ENCODE measurements at regions not wholly inside any gene's neighbourhood (a gene's known extent, or its start where the extent isn't known, plus 50 kb on each side); places are given as distances from the start of the nearest gene placed in this dataset.

- Mint-ChIP-seq H3K4me1 (no peaks in the 10 kb centered on the region), H3K27me3 (no peaks in the 10 kb centered on the region), H3K9me3 (ENCODE audit: low read depth) (no peaks in the 10 kb centered on the region), H3K27ac (no peak overlapping the region), H3K4me3 (no peak overlapping the region), H3K36me3 (no peaks in the 10 kb centered on the region)
- no peak for DNase-seq
- ATAC-seq: no peak
- CTCF ChIA-PET: no interaction called here
Observed at GRCh38 chr10:64261092-64261491, 739.9 kb downstream of the REEP3 start.

DNA sequence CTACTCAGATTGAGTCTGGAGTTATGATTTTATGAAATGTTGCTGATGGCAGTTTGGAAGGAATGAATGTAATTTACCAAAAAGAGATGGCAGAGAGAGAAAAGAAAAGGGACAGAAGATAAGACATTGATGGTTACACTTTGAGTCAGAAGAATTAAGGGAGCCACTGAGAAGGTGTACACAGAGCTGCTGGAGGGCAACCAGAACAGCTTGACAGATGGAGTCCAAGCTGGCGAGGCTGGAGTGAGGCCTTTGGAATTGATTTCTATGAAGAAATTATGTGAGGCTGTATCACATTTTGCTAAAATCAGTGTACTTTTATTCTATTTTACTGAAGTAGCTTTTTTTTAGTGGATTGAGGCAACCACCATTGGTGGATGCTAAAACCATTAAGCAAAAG is 740.5 kb downstream of the REEP3 start:
- CTCF ChIA-PET: no interaction called here
- ATAC-seq (no peak), DNase-seq (no peak)
- Mint-ChIP-seq H3K27me3 (no peaks in the 10 kb centered on the region), H3K36me3 (no peaks in the 10 kb centered on the region), H3K4me3 (no peak overlapping the region), H3K27ac (no peak overlapping the region), H3K9me3 (ENCODE audit: low read depth) (no peaks in the 10 kb centered on the region), H3K4me1 (no peaks in the 10 kb centered on the region)

GRCh38 chr10:64265961-64266360 is 744.8 kb downstream of the REEP3 start:
- H3K36me3 Mint-ChIP-seq: no peaks in the 10 kb centered on the region
- no peak for DNase-seq
- H3K9me3 Mint-ChIP-seq (ENCODE audit: low read depth): no peaks in the 10 kb centered on the region
- H3K4me1 Mint-ChIP-seq: no peaks in the 10 kb centered on the region
- H3K27ac Mint-ChIP-seq: no peak overlapping the region
- H3K4me3 Mint-ChIP-seq: no peak overlapping the region
- ATAC-seq: no peak
- CTCF ChIA-PET: no interaction called here
- no peaks in the 10 kb centered on the region for H3K27me3 Mint-ChIP-seq

DNA sequence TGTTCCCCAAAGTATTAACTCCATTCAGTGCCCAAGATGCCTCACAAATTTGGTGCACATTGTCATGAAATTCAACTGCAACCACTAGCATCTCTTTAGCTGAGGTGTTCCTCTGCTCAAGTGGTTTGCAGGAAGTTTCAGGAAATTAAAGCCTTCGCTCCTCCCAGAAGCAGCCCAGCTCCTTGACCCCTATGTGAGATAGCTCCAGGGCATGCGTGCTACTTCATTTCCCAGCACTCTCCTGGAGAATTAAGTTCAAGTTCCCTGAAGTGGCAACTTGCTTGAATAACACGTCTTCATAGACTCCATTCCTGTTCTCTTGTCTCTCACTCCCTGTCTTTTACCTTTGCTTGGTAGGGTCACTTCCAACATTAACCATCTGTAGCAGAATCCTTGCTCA is 750.3 kb downstream of the REEP3 start:
- ATAC-seq: no peak
- Mint-ChIP-seq H3K4me3 (no peak overlapping the region), H3K4me1 (no peaks in the 10 kb centered on the region), H3K27ac (no peak overlapping the region), H3K27me3 (no peaks in the 10 kb centered on the region), H3K9me3 (ENCODE audit: low read depth) (no peaks in the 10 kb centered on the region), H3K36me3 (no peaks in the 10 kb centered on the region)
- no peak for DNase-seq
- CTCF ChIA-PET: no interaction called here

DNA sequence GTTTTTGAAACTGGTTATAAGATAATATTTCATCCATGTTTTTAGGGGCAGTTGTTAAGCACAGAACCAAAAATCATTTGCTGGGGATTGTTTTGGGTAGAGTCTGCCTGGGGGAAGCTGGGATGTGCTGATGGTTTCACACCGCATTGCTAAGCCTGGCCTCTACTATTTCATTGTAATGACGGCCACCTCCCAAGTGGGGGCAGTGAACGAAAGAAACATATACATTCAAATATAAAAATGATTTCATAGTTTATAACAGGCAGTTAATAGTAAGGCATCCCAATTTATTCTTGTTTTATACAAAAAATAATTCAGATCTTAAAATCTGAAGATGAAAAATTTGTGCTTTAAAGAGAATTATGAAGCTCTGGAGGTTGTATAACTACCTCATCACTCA is 750.8 kb downstream of the REEP3 start:
- Mint-ChIP-seq H3K9me3 (ENCODE audit: low read depth) (no peaks in the 10 kb centered on the region), H3K36me3 (no peaks in the 10 kb centered on the region), H3K27ac (no peak overlapping the region), H3K4me3 (no peak overlapping the region), H3K4me1 (no peaks in the 10 kb centered on the region), H3K27me3 (no peaks in the 10 kb centered on the region)
- ATAC-seq (no peak), DNase-seq (no peak)
- CTCF ChIA-PET: no interaction called here

DNA sequence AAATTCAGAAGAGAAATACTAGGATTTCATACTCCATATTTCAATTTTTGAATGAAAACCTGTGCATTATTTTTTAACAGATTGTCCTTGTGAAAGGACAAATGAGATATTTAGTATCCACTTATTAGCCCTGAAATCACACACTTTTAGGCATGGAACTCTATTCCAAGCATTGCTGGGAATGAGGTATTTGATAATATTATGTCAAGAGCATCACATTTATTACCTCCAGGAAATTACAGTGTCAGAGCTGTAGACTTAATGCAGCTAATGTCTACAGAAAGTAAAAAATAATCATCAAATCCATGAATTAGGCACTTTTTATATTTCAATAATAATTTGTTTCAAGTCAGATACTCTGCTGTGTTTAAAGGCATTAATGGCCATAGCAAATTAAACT is 753.8 kb downstream of the REEP3 start:
- Mint-ChIP-seq H3K4me3 (no peak overlapping the region), H3K36me3 (no peaks in the 10 kb centered on the region), H3K27ac (no peak overlapping the region), H3K4me1 (no peaks in the 10 kb centered on the region), H3K27me3 (no peaks in the 10 kb centered on the region), H3K9me3 (ENCODE audit: low read depth) (no peaks in the 10 kb centered on the region)
- CTCF ChIA-PET: no interaction called here
- DNase-seq: no peak
- ATAC-seq: no peak

DNA sequence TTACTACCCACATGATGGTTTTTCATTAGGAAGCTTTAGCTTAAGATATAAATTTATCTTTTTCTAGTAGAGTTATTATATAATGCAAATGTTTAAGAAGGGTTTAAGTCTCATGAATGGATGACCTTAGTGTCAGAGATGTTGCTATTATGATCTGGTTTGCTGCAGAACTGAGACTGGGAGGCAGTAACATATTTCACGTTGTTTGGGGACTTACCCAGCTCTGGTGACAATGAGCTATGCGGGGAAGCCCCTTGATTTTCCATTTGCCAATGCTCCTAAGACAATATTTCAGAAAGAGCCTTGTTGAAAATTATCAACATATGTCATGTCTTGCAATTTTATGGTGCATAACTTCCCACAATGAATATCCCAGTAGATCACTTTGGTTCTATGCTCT is 754.6 kb downstream of the REEP3 start:
- Mint-ChIP-seq H3K9me3 (ENCODE audit: low read depth) (no peaks in the 10 kb centered on the region), H3K4me3 (no peak overlapping the region), H3K36me3 (no peaks in the 10 kb centered on the region), H3K27me3 (no peaks in the 10 kb centered on the region), H3K27ac (no peak overlapping the region), H3K4me1 (no peaks in the 10 kb centered on the region)
- CTCF ChIA-PET: no interaction called here
- ATAC-seq (no peak), DNase-seq (no peak)

- H3K4me1 Mint-ChIP-seq: no peaks in the 10 kb centered on the region
- CTCF ChIA-PET: no interaction called here
- ATAC-seq: no peak
- H3K27me3 Mint-ChIP-seq: no peaks in the 10 kb centered on the region
- no peak for DNase-seq
- no peak overlapping the region for H3K4me3 Mint-ChIP-seq
- H3K36me3 Mint-ChIP-seq: no peaks in the 10 kb centered on the region
- no peak overlapping the region for H3K27ac Mint-ChIP-seq
- H3K9me3 Mint-ChIP-seq (ENCODE audit: low read depth): peaks cover 3% of the 10 kb centered on the region
Observed at GRCh38 chr10:64277536-64277935, 756.3 kb downstream of the REEP3 start.

DNA sequence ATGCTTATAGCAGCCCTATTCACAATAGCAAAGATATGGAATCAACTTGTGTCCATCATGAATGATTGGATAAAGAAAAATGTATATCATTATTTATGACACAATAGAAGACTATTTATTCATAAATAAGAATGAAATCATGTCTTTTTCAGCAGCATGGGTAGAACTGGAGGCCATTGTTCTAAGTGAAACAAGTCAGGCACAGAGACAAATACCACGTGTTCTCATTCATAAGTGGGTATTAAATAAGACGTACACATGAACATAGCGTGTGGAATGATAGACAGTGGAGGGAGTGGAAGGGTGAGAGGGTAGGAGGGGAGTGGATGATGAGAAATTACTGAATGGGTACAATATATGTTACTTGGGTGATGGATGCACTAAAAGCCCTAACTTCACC is 762.4 kb downstream of the REEP3 start:
- CTCF ChIA-PET: no interaction called here
- no peak overlapping the region for H3K4me3 Mint-ChIP-seq
- no peak for DNase-seq
- no peaks in the 10 kb centered on the region for H3K4me1 Mint-ChIP-seq
- peaks cover 7% of the 10 kb centered on the region for H3K9me3 Mint-ChIP-seq (ENCODE audit: low read depth)
- no peak overlapping the region for H3K27ac Mint-ChIP-seq
- no peaks in the 10 kb centered on the region for H3K27me3 Mint-ChIP-seq
- no peak for ATAC-seq
- H3K36me3 Mint-ChIP-seq: no peaks in the 10 kb centered on the region

DNA sequence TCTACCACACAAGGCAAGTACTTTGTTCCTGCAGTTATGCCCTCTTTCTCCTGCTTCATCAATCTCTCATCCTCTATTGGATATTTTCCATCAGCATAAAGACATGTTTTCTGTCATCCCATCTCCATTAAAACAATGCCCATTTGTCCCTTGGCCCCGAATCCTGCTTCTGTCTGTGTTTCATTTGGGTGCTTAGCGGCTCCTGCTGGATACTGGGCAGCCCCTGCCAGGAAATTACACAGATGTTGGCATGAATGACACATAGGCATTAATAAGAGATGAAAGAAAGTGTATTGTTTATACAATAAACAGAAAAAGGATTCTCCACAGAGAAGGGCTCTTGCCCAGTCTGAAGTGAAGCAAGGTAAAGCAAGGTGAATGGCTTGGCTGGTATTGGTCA is 765.3 kb downstream of the REEP3 start:
- Mint-ChIP-seq H3K4me3 (no peak overlapping the region), H3K9me3 (ENCODE audit: low read depth) (peaks cover 3% of the 10 kb centered on the region), H3K27me3 (no peaks in the 10 kb centered on the region), H3K4me1 (no peaks in the 10 kb centered on the region), H3K27ac (no peak overlapping the region), H3K36me3 (no peaks in the 10 kb centered on the region)
- ATAC-seq (no peak), DNase-seq (no peak)
- CTCF ChIA-PET: no interaction called here

DNA sequence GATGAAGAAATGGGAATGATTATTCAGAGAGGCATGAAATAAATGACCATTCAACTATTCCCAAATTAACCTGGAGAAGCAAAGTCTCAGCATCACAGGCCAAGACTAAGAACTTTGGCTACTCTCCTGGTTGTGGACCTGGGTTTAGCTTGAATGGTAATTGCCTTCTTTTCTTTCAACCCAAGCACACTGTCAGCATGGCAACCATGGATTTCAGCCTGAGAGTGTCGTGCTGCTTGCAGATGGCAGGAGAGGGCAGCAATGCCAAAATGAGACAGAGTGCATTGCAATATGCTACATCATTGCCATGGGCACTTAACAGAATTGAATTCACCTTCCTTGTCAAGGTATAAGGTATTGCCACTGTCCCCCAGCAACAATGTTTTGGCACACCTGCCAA is 767.2 kb downstream of the REEP3 start:
- no peaks in the 10 kb centered on the region for H3K36me3 Mint-ChIP-seq
- H3K9me3 Mint-ChIP-seq (ENCODE audit: low read depth): peaks cover 3% of the 10 kb centered on the region
- H3K27ac Mint-ChIP-seq: no peak overlapping the region
- H3K4me1 Mint-ChIP-seq: no peaks in the 10 kb centered on the region
- H3K27me3 Mint-ChIP-seq: no peaks in the 10 kb centered on the region
- CTCF ChIA-PET: no interaction called here
- no peak for DNase-seq
- no peak overlapping the region for H3K4me3 Mint-ChIP-seq
- no peak for ATAC-seq

DNA sequence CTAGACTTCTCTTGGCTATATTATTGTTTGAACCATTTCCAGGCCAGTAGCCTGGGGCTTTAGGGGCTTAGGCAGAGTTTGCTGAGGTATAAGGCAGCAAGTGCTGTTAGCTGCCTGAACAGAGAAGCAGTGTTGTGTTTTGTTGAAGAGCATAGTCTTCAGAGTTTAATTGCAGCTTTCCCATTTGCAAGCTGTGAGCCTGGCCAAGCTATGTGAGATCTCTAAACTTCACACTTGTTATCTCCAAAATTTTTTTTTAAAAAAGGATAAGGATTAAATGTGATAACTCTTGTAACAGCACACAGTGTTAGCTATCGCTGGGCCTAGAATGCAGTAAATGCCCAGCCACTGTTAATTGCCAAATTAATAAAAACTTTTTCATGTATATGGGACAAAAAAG is 782.4 kb downstream of the REEP3 start:
- H3K4me1 Mint-ChIP-seq: no peaks in the 10 kb centered on the region

DNA sequence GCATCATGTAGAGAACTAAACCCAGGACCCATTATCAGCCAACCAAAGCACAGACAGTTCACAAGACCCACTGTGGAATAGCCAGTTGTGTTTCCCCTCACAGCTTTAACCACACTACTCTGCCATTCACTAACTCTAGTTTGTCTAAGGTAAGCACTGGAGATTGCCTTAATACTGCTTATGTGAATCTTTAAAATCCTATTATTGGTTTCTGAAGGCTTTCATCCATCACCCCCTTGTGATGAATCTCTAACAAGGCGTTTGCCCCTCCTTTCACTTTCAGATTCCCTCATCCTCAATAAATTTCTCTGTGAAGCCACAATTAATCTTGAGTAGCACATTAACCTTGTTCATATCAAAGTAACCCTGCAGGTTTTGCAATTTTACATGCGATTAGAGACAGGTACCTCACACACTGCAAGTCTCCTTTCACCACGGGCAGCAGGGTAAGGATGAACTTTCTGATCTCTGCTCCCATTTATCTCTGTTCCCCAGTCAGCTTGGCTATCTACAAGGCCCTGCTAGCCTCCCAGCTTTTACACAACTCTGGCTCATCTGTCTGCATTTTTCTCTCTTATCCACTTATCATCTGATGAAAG is 785.6 kb downstream of the REEP3 start:
- no peak overlapping the region for H3K4me3 Mint-ChIP-seq
- peaks cover 3% of the 10 kb centered on the region for H3K9me3 Mint-ChIP-seq (ENCODE audit: low read depth)
- CTCF ChIA-PET: no interaction called here
- DNase-seq: no peak
- no peak overlapping the region for H3K27ac Mint-ChIP-seq
- no peaks in the 10 kb centered on the region for H3K27me3 Mint-ChIP-seq
- ATAC-seq: no peak
- H3K36me3 Mint-ChIP-seq: no peaks in the 10 kb centered on the region
- H3K4me1 Mint-ChIP-seq: no peaks in the 10 kb centered on the region

More for the DNA sequence above, 782.4 kb downstream of the REEP3 start:
- CTCF ChIA-PET: no interaction called here
- Mint-ChIP-seq H3K27me3 (no peaks in the 10 kb centered on the region), H3K27ac (no peak overlapping the region), H3K9me3 (ENCODE audit: low read depth) (peaks cover 3% of the 10 kb centered on the region), H3K4me3 (no peak overlapping the region), H3K36me3 (no peaks in the 10 kb centered on the region)
- DNase-seq (no peak), ATAC-seq (no peak)

GRCh38 chr10:64312876-64313275 is 791.7 kb downstream of the REEP3 start:
- ATAC-seq: no peak
- no peak for DNase-seq
- Mint-ChIP-seq H3K4me3 (no peak overlapping the region), H3K9me3 (ENCODE audit: low read depth) (no peaks in the 10 kb centered on the region), H3K27ac (no peak overlapping the region), H3K27me3 (no peaks in the 10 kb centered on the region), H3K4me1 (no peaks in the 10 kb centered on the region), H3K36me3 (no peaks in the 10 kb centered on the region)
- CTCF ChIA-PET: no interaction called here

- CTCF ChIA-PET: no interaction called here
- Mint-ChIP-seq H3K4me1 (no peaks in the 10 kb centered on the region), H3K27me3 (no peaks in the 10 kb centered on the region), H3K9me3 (ENCODE audit: low read depth) (no peaks in the 10 kb centered on the region), H3K36me3 (no peaks in the 10 kb centered on the region), H3K27ac (no peak overlapping the region), H3K4me3 (no peak overlapping the region)
- no peak for DNase-seq
- ATAC-seq: no peak
Observed at GRCh38 chr10:64313967-64314366, 792.8 kb downstream of the REEP3 start.

All from activated CD8-positive, alpha-beta memory T cell treated with anti-CD3 and anti-CD28 coated beads, Interleukin-2, amount 10 ng/mL, durations not matched to agents 7 days and 5 days (primary cell).